GM10266 (cell line): ENCODE measurements at regions not wholly inside any gene's neighbourhood (a gene's known extent, or its start where the extent isn't known, plus 50 kb on each side); places are given as distances from the start of the nearest gene placed in this dataset.
"Not testable (repeated sequence)": the region's sequence is repeated elsewhere in the genome, so short reads cannot be mapped to it uniquely, and the experiment has no call there.

Experiments
- DNase-seq: peaks from one replicate; pipeline ENCODE4 v3.0.0; 2012; ENCODE audit errors: extremely low spot score
- CTCF ChIP-seq: IDR thresholded peaks from 2 replicates; pipeline ENCODE4 v1.5.1; 2012; ENCODE audit warnings: mild to moderate bottlenecking, low read depth; ENCODE audit not compliant: control insufficient read depth, insufficient read depth; ENCODE audit errors: missing control alignments

GRCh38 chr5:163260961-163261360 lies 176.4 kb upstream of the CCNG1 start:
- no peak for TF ChIP-seq CTCF
- DNase-seq, result no peak

GRCh38 chr5:163261647-163262269 lies 175.6 kb upstream of the CCNG1 start:
- DNase-seq, result no peak
- TF ChIP-seq CTCF, result no peak

- not testable (repeated sequence) for DNase-seq
These were observed 171.1 kb upstream of the CCNG1 start for GRCh38 chr5:163266249-163266648.

GRCh38 chr5:163269624-163270023 lies 167.8 kb upstream of the CCNG1 start:
- peak; percentile 17 for TF ChIP-seq CTCF
- no peak for DNase-seq

- TF ChIP-seq CTCF, result no peak
- no peak for DNase-seq
These were observed 160.9 kb upstream of the CCNG1 start for GRCh38 chr5:163276466-163276865.

GRCh38 chr5:163280897-163281296 lies 156.5 kb upstream of the CCNG1 start:
- not testable (repeated sequence) for DNase-seq

- no peak for DNase-seq
- no peak for TF ChIP-seq CTCF
These were observed 155.9 kb upstream of the CCNG1 start for GRCh38 chr5:163281512-163281911.

- no peak for TF ChIP-seq CTCF
- DNase-seq, result no peak
These were observed 143.6 kb upstream of the CCNG1 start for GRCh38 chr5:163293836-163294235.
